Mesodermal cell (in vitro differentiated cells): ENCODE measurements at regions not wholly inside any gene's neighbourhood (a gene's known extent, or its start where the extent isn't known, plus 50 kb on each side); places are given as distances from the start of the nearest gene placed in this dataset.

Source experiments
- H3K27ac ChIP-seq: 2 replicates; pipeline ENCODE4 v1.7.0; 2013; ENCODE audit warnings: mild to moderate bottlenecking, low read depth, low read length, moderate library complexity; ENCODE audit not compliant: severe bottlenecking
- H3K36me3 ChIP-seq: 2 replicates; pipeline ENCODE4 v1.7.1; 2013; ENCODE audit warnings: mild to moderate bottlenecking, low read length, moderate library complexity; ENCODE audit not compliant: control insufficient read depth, insufficient read depth
- H3K4me1 ChIP-seq: one replicate; pipeline ENCODE4 v1.7.1; 2013; ENCODE audit warnings: mild to moderate bottlenecking, low read length; ENCODE audit not compliant: insufficient read depth, control insufficient read depth, poor library complexity, severe bottlenecking
- H3K4me3 ChIP-seq: 2 replicates; pipeline ENCODE4 v1.7.0; 2013; ENCODE audit warnings: low read length, control low read depth, mild to moderate bottlenecking; ENCODE audit not compliant: insufficient read depth, poor library complexity, severe bottlenecking; ENCODE audit errors: extremely low read depth
- H3K9me3 ChIP-seq: 2 replicates; pipeline ENCODE4 v1.7.1; 2013; ENCODE audit warnings: mild to moderate bottlenecking, low read length, moderate library complexity; ENCODE audit not compliant: control insufficient read depth
- WGBS, 2 experiments: methylation state at CpG; one replicate each; pipeline ENCODE4 v1.1.5; 2013; ENCODE audit warnings: missing lambda C conversion rate in 2 of 2; ENCODE audit not compliant: insufficient coverage in 2 of 2; 5-methylcytosine and 5-hydroxymethylcytosine counted together

- no peak overlapping the region for H3K27ac ChIP-seq
- H3K4me1 ChIP-seq: peaks cover 19% of the 10 kb centered on the region
- WGBS, 2 experiments: 94 to 97% methylated on average over 9 to 10 of the region's 10 CpGs
Measured at GRCh38 chr15:31271224-31271635, 55.4 kb upstream of the KLF13 start.

GRCh38 chr15:31271711-31272557 lies 54.7 kb upstream of the KLF13 start:
- WGBS, 2 experiments: 92 to 94% methylated on average over 12 of the region's 12 CpGs
- Histone ChIP-seq H3K4me1 (peaks cover 19% of the 10 kb centered on the region), H3K27ac (no peak overlapping the region), H3K9me3 (no peaks in the 10 kb centered on the region), H3K4me3 (no peak overlapping the region), H3K36me3 (no peaks in the 10 kb centered on the region)

More at GRCh38 chr15:31271224-31271635, 55.4 kb upstream of the KLF13 start:
- H3K9me3 ChIP-seq: no peaks in the 10 kb centered on the region
- H3K4me3 ChIP-seq: no peak overlapping the region
- H3K36me3 ChIP-seq: no peaks in the 10 kb centered on the region

GRCh38 chr15:31272558-31273257 lies 53.9 kb upstream of the KLF13 start:
- Histone ChIP-seq H3K4me1 (peaks cover 19% of the 10 kb centered on the region), H3K9me3 (no peaks in the 10 kb centered on the region), H3K4me3 (no peak overlapping the region), H3K27ac (peak overlapping the region; percentile 20), H3K36me3 (no peaks in the 10 kb centered on the region)
- 92 to 93% methylated on average over 12 to 13 of the region's 14 CpGs for WGBS, 2 experiments

- Histone ChIP-seq H3K4me3 (no peak overlapping the region), H3K4me1 (peaks cover 19% of the 10 kb centered on the region), H3K36me3 (no peaks in the 10 kb centered on the region), H3K9me3 (no peaks in the 10 kb centered on the region), H3K27ac (no peak overlapping the region)
- WGBS, 2 experiments: 88 to 93% methylated on average over 19 of the region's 20 CpGs
Measured at GRCh38 chr15:31273258-31273941, 53.2 kb upstream of the KLF13 start.

- WGBS, 2 experiments: 93 to 94% methylated on average over 9 to 12 of the region's 14 CpGs
- Histone ChIP-seq H3K27ac (no peak overlapping the region), H3K36me3 (no peaks in the 10 kb centered on the region), H3K9me3 (no peaks in the 10 kb centered on the region), H3K4me3 (no peak overlapping the region), H3K4me1 (peaks cover 19% of the 10 kb centered on the region)
Measured at GRCh38 chr15:31274496-31275330, 51.9 kb upstream of the KLF13 start.

- H3K4me3 ChIP-seq: no peak overlapping the region
- no peaks in the 10 kb centered on the region for H3K9me3 ChIP-seq
- H3K4me1 ChIP-seq: peaks cover 19% of the 10 kb centered on the region
- H3K36me3 ChIP-seq: no peaks in the 10 kb centered on the region
- no peak overlapping the region for H3K27ac ChIP-seq
- 91% methylated on average over 13 to 15 of the region's 17 CpGs for WGBS, 2 experiments
Measured at GRCh38 chr15:31275331-31276262, 51.0 kb upstream of the KLF13 start.

- Histone ChIP-seq H3K27ac (no peak overlapping the region), H3K9me3 (no peaks in the 10 kb centered on the region), H3K4me1 (peaks cover 19% of the 10 kb centered on the region), H3K4me3 (no peak overlapping the region), H3K36me3 (no peaks in the 10 kb centered on the region)
- 89 to 94% methylated on average over 8 of the region's 8 CpGs for WGBS, 2 experiments
Measured at GRCh38 chr15:31276596-31277298, 49.9 kb upstream of the KLF13 start.
